Uterus (tissue), 2 donors: ENCODE measurements at regions not wholly inside any gene's neighbourhood (a gene's known extent, or its start where the extent isn't known, plus 50 kb on each side); places are given as distances from the start of the nearest gene placed in this dataset.

Experiments used
- CTCF ChIP-seq, 4 experiments: fragments of 200-600 bp in 2 of 4; fragments of 450-650 bp in 2 of 4; sonication (generic) in 2 of 4; IDR thresholded peaks; one replicate each; pipeline ENCODE4 v1.5.1; 2016 to 2019; ENCODE audit warnings: antibody characterized with exemption in 4 of 4, mild to moderate bottlenecking in 2 of 4, moderate library complexity in 1 of 4
- POLR2A ChIP-seq, 2 donors: fragments of 450-650 bp; IDR thresholded peaks; one replicate each; pipeline ENCODE4 v1.6.1; 2016; ENCODE audit warnings: antibody characterized with exemption in 2 of 2, mild to moderate bottlenecking in 1 of 2, moderate library complexity in 1 of 2

- TF ChIP-seq CTCF (IDR thresholded peaks at IDR 0.05) (no peak), POLR2A (IDR thresholded peaks at IDR 0.05) (no peak)
Measured at GRCh38 chr4:28015996-28016395, 1155.4 kb downstream of the STIM2 start.
